ENCODE measurements at regions not wholly inside any gene's neighbourhood (a gene's known extent, or its start where the extent isn't known, plus 50 kb on each side); places are given as distances from the start of the nearest gene placed in this dataset.

DNA sequence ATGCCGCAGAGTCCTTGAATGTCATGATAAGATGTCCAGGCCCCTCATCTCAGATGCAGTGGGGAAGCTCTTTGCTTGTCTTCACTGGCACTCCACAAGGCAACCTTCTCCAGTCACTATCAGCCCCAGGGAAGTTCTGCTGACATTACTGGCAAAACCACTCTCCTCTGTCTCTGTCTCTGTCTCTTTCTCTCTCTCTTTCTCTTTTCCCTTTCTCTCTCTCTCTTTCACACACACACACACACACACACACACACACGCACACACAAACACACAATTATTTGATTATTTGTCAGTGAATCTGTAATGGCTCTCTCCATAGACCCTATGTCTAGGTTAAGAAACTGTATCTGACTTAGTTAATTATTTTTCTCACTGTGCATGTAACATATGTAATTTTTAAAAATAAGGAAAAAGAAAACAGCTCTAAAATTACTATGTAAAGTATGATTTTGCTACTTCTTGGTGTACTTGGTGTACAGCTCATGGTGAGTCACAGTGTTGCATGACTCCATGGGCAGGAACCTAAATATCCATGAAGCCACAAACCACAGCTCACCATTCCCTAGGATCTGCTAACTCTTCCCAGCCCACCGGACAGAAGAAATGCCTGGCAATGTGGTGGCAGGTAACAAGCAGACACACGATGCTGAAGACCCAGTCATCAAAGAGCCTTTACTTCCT, 594.9 kb upstream of the ID2 start:
- no peak for DNase-seq (ENCODE audit: low read depth in 3 of 3)

GRCh38 chr2:8087480-8087840, 594.4 kb upstream of the ID2 start:
- no peak for DNase-seq (ENCODE audit: low read depth in 3 of 3)

GRCh38 chr2:8088810-8089209, 593.0 kb upstream of the ID2 start:
- DNase-seq (ENCODE audit: low read depth in 3 of 3): no peak

DNA sequence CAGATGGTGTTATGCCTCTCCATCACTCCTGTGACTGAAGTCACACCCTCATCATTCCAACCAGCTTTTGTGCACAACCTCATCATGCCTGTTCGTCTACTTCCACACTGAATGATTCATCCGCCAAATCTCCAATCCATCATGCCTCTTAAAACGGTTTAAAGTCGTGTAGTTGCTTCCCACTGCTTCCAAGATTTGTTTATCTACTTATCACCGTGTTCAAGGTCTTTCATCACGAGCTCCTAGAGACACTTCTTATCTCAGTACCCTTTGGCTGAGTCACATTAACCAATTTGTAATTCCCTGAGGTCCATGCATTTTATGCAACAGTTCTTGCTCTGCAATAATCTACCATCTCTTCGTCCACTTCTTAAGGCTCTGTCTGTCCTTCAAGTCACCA, 592.3 kb upstream of the ID2 start:
- DNase-seq (ENCODE audit: low read depth in 3 of 3): no peak

GRCh38 chr2:8090748-8091700, 590.8 kb upstream of the ID2 start:
- DNase-seq (ENCODE audit: low read depth in 3 of 3): peak in 1 of 3 experiments; percentile 15

DNA sequence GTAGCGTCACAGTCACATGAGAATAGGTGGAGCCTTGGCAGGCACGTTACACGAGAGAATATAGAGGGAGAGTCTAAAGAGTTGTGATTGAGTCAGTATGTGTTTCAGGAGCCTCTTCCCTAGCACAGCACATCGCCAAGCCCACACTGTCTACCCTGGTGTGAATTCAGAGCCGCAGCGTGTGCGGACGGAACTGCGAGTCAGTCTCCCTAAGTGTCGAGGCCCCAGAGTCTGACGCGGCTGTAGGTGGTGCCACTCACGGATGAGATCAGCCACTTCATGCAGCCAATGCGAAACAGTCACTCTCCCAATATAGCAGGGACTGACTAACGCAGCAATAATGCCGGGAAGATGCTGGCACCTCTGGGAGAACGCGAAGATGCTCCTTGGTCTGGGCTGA, 587.3 kb upstream of the ID2 start:
- no peak for DNase-seq (ENCODE audit: low read depth in 3 of 3)

GRCh38 chr2:8095978-8096377, 585.9 kb upstream of the ID2 start:
- no peak for DNase-seq (ENCODE audit: low read depth in 3 of 3)

DNA sequence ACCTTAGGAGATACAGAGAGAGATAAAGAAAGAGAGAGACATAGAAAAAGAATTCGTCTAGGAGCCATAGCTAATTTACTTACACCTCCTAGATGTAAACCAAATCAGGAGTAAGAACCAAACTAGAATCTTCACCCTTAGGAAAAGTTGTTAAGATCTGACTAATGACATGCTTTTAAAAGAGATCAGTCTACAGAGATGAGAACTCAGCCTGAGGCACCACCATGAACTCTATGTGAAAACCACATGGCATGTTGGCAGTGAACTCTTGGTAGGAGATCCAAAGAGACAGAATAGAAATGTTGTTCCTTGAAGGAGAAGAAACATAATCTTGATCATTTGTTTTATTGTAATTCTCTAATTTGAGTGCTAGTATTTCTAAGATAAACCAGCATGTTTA, 585.4 kb upstream of the ID2 start:
- no peak for DNase-seq (ENCODE audit: low read depth in 3 of 3)

DNA sequence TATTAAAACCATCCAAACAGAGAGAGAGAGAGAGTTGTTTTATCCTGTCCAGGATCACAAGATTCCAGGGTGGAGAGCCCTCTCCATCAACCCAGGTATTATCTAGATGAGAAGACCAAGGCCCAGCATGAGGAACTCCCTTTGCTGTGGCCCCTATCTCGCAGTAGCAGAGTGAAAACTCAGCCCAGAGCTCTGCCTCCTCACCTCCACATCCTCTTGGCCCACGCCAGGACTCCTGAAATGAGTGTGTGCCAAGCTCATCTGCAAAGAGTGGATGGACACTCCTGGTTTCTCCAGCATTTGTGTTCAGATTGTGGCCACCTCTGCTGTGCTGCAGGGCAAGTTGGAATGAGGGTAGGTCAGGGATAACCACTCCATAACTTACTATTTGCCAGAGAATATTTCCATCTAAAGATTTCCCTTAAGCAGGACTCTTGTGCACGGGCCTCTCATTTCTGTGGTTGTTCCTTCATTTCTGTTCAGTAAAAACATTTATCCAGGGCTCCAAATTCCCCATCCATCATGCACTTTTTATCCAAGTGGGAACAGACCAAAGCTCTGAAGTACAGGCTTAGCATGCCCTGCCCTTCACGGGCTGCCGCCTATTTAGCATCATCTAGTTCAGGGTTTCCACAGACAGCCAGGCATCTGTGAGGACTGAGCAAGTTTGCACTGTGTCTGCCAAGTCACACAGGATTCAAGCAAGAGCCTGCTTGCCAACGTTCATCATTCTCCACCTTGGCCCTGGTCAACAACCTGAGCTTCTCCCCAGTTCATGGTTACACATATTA, 583.2 kb upstream of the ID2 start:
- no peak for DNase-seq (ENCODE audit: low read depth in 3 of 3)

DNA sequence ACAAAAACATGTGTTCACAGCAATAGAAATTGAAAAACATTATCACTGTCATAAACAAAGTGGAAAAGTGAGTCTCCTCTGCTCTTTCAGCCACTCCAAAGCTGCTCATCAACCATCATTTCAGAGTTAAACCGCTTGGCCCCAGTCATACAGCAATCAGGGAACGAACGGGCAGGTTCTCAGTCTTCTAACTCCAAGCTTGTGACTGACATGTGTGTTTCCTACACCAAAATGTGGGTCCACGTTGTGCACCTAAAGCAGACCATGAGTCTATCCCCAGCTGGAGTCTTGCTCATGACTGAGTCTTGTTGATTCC, 582.6 kb upstream of the ID2 start:
- no peak for DNase-seq (ENCODE audit: low read depth in 3 of 3)

DNA sequence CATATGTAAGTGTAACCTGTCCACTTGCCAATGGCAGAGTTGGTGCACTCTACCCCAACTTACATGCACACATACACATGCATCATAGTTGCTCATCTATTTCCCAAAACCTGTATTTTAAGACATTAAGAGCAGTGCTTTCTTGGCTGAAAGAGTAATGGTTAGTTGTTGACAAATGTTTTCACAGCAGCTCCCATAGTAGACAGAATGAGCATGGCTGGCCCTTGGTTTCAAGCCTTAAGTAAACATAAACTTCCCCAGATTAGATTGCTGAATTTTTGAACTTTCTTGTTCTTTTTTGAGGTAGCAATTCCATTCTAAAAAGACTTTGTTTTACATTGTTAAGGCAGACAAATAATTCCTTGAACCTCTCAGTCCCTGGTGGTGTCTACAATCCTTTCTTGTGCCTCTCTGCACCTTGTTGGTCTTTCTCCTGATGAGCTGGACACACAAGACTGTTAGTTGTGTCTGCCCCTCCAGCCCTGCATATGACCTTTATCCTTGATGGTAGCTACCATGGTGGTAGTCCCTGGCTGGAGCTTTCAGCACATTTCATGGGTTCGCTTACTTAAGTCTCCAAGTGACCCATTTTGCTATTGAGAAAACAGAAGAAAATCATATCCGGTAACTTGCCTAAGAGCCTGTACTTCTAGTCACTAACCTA, 580.1 kb upstream of the ID2 start:
- no peak for DNase-seq (ENCODE audit: low read depth in 3 of 3)

DNA sequence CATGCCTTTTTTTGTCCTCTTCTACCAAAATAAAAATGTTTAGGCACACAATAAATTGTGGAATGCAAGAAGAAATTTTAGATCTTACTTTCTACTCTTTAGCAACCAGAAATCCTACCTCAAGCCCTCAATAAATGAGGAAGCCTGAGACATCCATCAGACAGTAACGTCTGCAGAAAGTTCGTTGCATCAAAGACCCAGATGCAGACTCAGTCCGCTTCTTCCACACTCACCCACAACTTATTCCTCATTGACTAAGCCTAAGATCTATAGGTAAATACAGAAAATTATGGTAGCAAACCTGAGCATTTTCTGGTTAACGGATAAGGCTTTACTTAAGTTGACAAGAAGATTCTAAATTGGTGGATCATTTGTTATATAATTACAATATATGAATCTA, 579.4 kb upstream of the ID2 start:
- DNase-seq (ENCODE audit: low read depth in 3 of 3): no peak

DNA sequence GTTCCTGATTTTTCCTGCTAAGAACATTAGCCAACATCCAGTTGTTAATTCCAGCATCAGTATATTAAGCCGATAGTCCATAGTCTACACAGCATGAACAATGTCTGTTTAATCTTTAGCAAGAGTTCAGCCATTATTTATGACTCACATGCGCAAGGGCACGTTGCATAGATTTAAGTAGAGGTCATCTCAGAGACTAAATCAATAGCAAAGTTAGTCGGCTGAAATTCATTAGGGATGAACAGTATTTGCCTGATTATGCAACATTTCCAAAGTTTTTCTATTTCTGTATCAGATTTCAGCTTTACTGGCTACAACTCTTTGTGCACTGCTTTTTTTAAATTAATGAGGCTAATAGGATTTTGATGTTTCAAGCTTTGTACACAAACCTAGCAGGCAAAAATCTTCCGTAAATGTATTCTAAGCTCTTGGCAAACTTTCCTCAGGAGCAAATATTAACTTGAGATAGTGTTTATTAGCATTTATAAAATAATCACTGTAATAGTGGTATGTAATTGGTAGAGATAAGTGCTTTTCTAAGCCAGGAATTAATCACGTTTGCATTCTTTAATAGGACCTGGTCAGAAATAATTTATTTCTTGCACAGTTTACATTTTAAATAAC, 578.7 kb upstream of the ID2 start:
- DNase-seq (ENCODE audit: low read depth in 3 of 3): no peak

DNA sequence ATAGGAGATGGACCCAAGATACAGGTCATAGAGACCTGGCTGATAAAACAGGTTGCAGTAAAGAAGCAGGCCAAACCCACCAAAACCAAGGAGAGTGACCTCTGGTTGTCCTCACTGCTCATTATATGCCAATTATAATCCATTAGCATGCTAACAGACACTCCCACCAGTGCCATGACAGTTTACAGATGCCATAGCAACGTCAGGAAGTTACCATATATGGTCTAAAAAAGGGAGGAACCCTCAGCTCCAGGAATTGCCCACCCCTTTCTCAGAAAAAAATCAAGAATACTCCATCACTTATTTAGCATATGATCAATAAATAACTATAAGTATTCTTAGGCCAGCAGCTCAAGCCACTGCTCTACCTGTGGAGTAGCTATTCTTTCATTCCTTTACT, 574.7 kb upstream of the ID2 start:
- no peak for DNase-seq (ENCODE audit: low read depth in 3 of 3)

- no peak for DNase-seq (ENCODE audit: low read depth in 3 of 3)
Measured at GRCh38 chr2:8107621-8108378, 574.1 kb upstream of the ID2 start.

DNA sequence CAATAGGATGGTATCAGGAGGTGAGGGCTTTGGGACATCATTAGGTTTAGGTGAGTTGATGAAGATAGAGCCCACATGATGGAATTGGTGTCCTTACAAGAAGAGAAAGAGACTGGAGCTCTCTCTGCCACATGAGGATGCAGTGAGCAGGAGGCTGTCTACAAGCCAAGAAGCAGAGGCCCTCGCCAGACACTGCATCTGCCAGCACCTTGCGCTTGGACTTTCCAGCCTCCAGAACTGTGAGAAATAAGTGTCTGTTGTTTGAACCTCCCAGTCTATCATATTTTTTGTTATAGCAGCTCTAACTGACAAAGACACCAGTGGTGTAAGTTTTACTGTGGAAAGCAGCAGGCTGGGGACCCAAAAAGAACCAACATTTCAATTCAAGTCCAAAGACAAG, 571.1 kb upstream of the ID2 start:
- DNase-seq (ENCODE audit: low read depth in 3 of 3): no peak

- no peak for DNase-seq (ENCODE audit: low read depth in 3 of 3)
Measured at GRCh38 chr2:8111193-8111592, 570.7 kb upstream of the ID2 start.

DNA sequence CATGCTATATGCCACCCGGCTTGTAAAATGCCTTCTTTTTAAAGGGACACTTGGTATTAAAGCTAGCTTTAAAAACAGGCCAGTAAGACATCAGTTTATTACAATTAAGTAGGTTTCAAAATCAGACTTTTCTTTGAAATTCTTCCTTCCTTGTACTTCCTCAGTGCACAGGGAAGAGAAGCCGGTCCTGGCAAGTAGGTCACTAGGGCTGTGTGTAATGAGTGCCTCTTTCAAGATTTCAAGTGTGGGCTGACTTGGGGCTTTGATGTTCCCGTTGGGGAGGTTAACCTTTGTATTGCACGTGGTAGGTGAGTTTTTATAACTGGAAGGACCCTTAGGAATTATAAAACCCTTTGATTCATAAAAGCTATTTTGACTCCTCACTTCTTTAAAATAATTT, 566.4 kb upstream of the ID2 start:
- no peak for DNase-seq (ENCODE audit: low read depth in 3 of 3)

- DNase-seq (ENCODE audit: low read depth in 3 of 3): no peak
Measured at GRCh38 chr2:8115966-8116365, 565.9 kb upstream of the ID2 start.

DNA sequence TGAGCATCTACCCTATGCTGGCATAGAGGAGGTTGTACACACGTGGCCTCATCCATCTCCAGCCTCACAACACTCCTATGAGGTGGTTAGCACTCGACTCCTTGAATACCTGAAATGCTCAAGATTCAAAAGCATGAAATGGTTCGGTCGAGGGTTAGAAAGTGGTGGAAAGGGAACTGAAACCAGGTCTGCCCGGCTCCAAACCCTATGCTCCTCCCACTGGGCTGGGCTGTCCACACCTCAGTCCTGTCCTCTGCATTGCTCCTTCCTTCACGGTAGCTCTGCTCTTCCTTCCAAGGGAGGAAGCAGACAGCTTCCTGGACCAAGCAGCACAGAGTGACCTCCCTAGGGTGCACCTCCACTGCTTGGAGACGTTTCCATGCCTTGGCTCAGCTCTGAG, 565.2 kb upstream of the ID2 start:
- no peak for DNase-seq (ENCODE audit: low read depth in 3 of 3)
